Glutamatergic neuron (in vitro differentiated cells): ENCODE measurements at regions not wholly inside any gene's neighbourhood (a gene's known extent, or its start where the extent isn't known, plus 50 kb on each side); places are given as distances from the start of the nearest gene placed in this dataset.

Experiments used
- DNase-seq: peaks from one replicate; pipeline ENCODE4 v3.0.0; 2022
- H3K27ac Mint-ChIP-seq: one replicate; pipeline ENCODE4 v1.8.0; 2020; ENCODE audit warnings: mild to moderate bottlenecking, mixed read lengths, inconsistent platforms; ENCODE audit not compliant: unreplicated experiment
- H3K27me3 Mint-ChIP-seq: one replicate; pipeline ENCODE4 v1.8.0; 2020; ENCODE audit warnings: mild to moderate bottlenecking, moderate library complexity, mixed read lengths, inconsistent platforms; ENCODE audit not compliant: unreplicated experiment
- H3K36me3 Mint-ChIP-seq: one replicate; pipeline ENCODE4 v1.8.0; 2020; ENCODE audit warnings: mild to moderate bottlenecking, mixed read lengths, inconsistent platforms; ENCODE audit not compliant: unreplicated experiment
- H3K4me1 Mint-ChIP-seq: one replicate; pipeline ENCODE4 v1.8.0; 2020; ENCODE audit warnings: mild to moderate bottlenecking, low read depth, mixed read lengths, inconsistent platforms; ENCODE audit not compliant: unreplicated experiment
- H3K4me3 Mint-ChIP-seq: one replicate; pipeline ENCODE4 v1.8.0; 2020; ENCODE audit warnings: mild to moderate bottlenecking, mixed read lengths, inconsistent platforms; ENCODE audit not compliant: unreplicated experiment
- H3K9me3 Mint-ChIP-seq: one replicate; pipeline ENCODE4 v1.8.0; 2020; ENCODE audit warnings: mild to moderate bottlenecking, moderate library complexity, mixed read lengths, inconsistent platforms; ENCODE audit not compliant: unreplicated experiment
- CTCF ChIP-seq: fragments of 200-600 bp; sonication (generic); IDR thresholded peaks from one replicate; pipeline ENCODE4 v1.5.0; 2021; ENCODE audit not compliant: partially characterized antibody, unreplicated experiment

DNA sequence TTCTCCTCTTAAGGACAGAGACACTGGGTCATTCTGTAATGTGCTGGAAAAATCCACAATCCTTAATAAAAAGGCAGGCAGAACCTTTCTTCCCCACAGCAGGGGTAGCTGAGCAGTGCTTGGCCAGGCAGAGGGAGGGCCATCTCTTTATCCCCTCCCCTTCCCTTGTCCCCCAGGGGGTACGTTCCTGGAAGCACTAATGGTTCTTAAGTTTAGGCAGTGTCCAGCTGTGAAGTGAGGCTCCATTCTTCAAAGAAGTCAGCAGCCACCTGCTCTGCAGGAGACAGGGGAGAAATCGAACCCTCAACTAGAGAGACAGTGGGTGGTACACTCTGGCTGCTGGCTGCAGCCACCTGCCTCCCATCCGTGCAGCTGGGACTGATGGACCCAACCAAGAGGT is 533.9 kb upstream of the CDH11 start:
- H3K9me3 Mint-ChIP-seq = peaks cover 3% of the 10 kb centered on the region
- H3K27me3 Mint-ChIP-seq = peaks cover 1% of the 10 kb centered on the region
- H3K4me1 Mint-ChIP-seq = peaks cover 8% of the 10 kb centered on the region
- peaks cover 4% of the 10 kb centered on the region for H3K36me3 Mint-ChIP-seq
- no peak overlapping the region for H3K27ac Mint-ChIP-seq
- no peak for TF ChIP-seq CTCF
- DNase-seq = no peak
- no peak overlapping the region for H3K4me3 Mint-ChIP-seq

- Mint-ChIP-seq H3K4me1 (peaks cover 5% of the 10 kb centered on the region), H3K9me3 (no peaks in the 10 kb centered on the region)
- TF ChIP-seq CTCF = no peak
These were observed 526.2 kb upstream of the CDH11 start for GRCh38 chr16:65648101-65648500.

DNA sequence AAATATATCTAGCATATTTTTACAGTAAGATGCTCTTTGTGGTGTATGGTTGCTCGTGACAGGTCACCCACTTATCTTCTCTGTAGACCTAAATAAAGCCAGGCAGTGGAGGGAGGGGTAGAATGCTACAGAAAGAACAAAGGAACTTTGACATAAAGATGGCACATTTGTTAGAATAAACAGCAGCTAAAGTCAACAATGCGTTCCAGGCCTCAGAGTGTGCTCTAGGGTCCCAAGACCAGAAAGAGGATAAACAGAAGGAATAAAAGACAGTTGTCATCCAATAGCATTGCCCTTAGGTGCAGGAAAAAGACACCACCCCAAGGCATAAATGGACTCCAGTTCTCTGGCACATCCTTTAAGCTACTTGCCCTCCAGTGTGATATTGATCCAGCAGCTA is 523.0 kb upstream of the CDH11 start:
- H3K9me3 Mint-ChIP-seq = no peaks in the 10 kb centered on the region
- peaks cover 1% of the 10 kb centered on the region for H3K27me3 Mint-ChIP-seq
- no peak for DNase-seq

More at GRCh38 chr16:65648101-65648500, 526.2 kb upstream of the CDH11 start:
- Mint-ChIP-seq H3K27ac (no peak overlapping the region), H3K4me3 (no peak overlapping the region), H3K27me3 (peaks cover 1% of the 10 kb centered on the region), H3K36me3 (no peaks in the 10 kb centered on the region)
- DNase-seq = no peak

GRCh38 chr16:65641762-65642289 is 520.0 kb upstream of the CDH11 start:
- DNase-seq = no peak
- Mint-ChIP-seq H3K36me3 (no peaks in the 10 kb centered on the region), H3K27me3 (peaks cover 1% of the 10 kb centered on the region), H3K4me3 (no peak overlapping the region), H3K4me1 (peaks cover 17% of the 10 kb centered on the region), H3K9me3 (no peaks in the 10 kb centered on the region), H3K27ac (no peak overlapping the region)
- TF ChIP-seq CTCF = no peak

More for the DNA sequence above, 523.0 kb upstream of the CDH11 start:
- H3K4me1 Mint-ChIP-seq = peaks cover 17% of the 10 kb centered on the region
- no peak overlapping the region for H3K4me3 Mint-ChIP-seq
- H3K27ac Mint-ChIP-seq = no peak overlapping the region
- H3K36me3 Mint-ChIP-seq = no peaks in the 10 kb centered on the region
- no peak for TF ChIP-seq CTCF

DNA sequence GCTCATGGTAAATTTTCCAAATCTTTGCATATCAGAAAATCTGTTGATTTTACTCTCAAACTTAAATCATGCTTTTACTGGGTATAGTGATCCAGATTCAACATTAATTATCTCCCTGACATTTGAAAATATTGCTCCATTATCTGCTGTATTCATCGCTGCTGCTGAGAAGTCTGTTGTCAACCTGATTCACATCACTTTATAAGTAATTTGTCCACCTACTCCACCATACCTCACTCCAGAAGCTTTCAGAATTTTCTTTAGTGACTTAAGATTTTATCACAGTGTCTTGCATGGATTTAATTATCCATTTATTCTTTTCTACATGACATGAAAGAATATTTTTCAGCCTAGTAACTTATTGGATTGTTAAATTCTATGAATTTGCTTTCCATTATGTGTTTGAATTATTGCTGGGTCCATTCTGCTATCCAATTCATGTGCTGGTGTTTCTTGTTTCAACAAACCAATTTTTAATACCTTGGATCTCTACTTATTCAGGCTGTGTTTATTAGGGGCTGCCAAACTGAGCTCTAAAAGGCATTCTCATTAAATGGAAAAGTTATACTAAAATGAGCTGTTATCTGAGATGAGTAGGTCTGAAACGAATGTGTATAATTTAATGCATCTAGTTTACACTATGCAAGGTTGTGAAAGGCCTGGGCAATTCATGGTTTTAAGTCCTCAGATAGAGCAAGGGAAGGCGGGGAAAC is 519.3 kb upstream of the CDH11 start:
- peaks cover 17% of the 10 kb centered on the region for H3K4me1 Mint-ChIP-seq
- no peak overlapping the region for H3K27ac Mint-ChIP-seq
- TF ChIP-seq CTCF = no peak
- H3K4me3 Mint-ChIP-seq = no peak overlapping the region
- H3K9me3 Mint-ChIP-seq = no peaks in the 10 kb centered on the region
- H3K36me3 Mint-ChIP-seq = peaks cover 5% of the 10 kb centered on the region
- peaks cover 1% of the 10 kb centered on the region for H3K27me3 Mint-ChIP-seq
- no peak for DNase-seq
